Mesendoderm (in vitro differentiated cells): ENCODE measurements at regions not wholly inside any gene's neighbourhood (a gene's known extent, or its start where the extent isn't known, plus 50 kb on each side); places are given as distances from the start of the nearest gene placed in this dataset.
"Not testable (repeated sequence)": the region's sequence is repeated elsewhere in the genome, so short reads cannot be mapped to it uniquely, and the experiment has no call there.

Experiments
- DNase-seq: peaks from one replicate; pipeline ENCODE4 v3.0.0; 2013
- H2AK5ac ChIP-seq: 2 replicates; pipeline ENCODE4 v1.6.1; 2013; ENCODE audit warnings: low read length, inconsistent platforms
- H2BK120ac ChIP-seq: 2 replicates; pipeline ENCODE4 v1.6.1; 2013; ENCODE audit warnings: low read depth, mild to moderate bottlenecking, low read length, moderate library complexity, mixed read lengths
- H2BK15ac ChIP-seq: replicated peaks from 2 replicates; pipeline ENCODE4 v1.6.1; 2013; ENCODE audit warnings: low read depth, mild to moderate bottlenecking, moderate library complexity
- H2BK5ac ChIP-seq: 2 replicates; pipeline ENCODE4 v1.6.1; 2013; ENCODE audit warnings: low read length, inconsistent platforms
- H3K18ac ChIP-seq: 2 replicates; pipeline ENCODE4 v1.6.1; 2013; ENCODE audit warnings: mild to moderate bottlenecking, low read length, mixed read lengths
- H3K23ac ChIP-seq: one replicate; pipeline ENCODE4 v1.6.1; 2013; ENCODE audit warnings: low read length
- H3K27ac ChIP-seq: 2 replicates; pipeline ENCODE4 v1.5.1; 2013; ENCODE audit warnings: low read depth, mild to moderate bottlenecking, inconsistent platforms, low read length, moderate library complexity
- H3K27me3 ChIP-seq: 2 replicates; pipeline ENCODE4 v1.6.1; 2013; ENCODE audit warnings: low read length, control low read depth, mild to moderate bottlenecking, inconsistent platforms; ENCODE audit not compliant: insufficient read depth, poor library complexity
- H3K36me3 ChIP-seq: 2 replicates; pipeline ENCODE4 v1.6.1; 2013; ENCODE audit warnings: low read length, inconsistent platforms; ENCODE audit not compliant: control insufficient read depth, insufficient read depth
- H3K4ac ChIP-seq: one replicate; pipeline ENCODE4 v1.6.1; 2013; ENCODE audit warnings: low read depth, mild to moderate bottlenecking, low read length, moderate library complexity
- H3K4me1 ChIP-seq: 2 replicates; pipeline ENCODE4 v1.6.1; 2013; ENCODE audit warnings: low read depth, low read length, inconsistent platforms; ENCODE audit not compliant: control insufficient read depth
- H3K4me2 ChIP-seq: 2 replicates; pipeline ENCODE4 v1.6.1; 2013; ENCODE audit warnings: low read length
- H3K4me3 ChIP-seq: 2 replicates; pipeline ENCODE4 v1.5.1; 2013; ENCODE audit warnings: mild to moderate bottlenecking, low read length
- H3K56ac ChIP-seq: one replicate; pipeline ENCODE4 v1.6.1; 2013; ENCODE audit warnings: low read length
- H3K79me1 ChIP-seq: 2 replicates; pipeline ENCODE4 v1.6.1; 2013; ENCODE audit warnings: low read length, inconsistent platforms
- H3K79me2 ChIP-seq: 2 replicates; pipeline ENCODE4 v1.6.1; 2013; ENCODE audit warnings: mild to moderate bottlenecking, low read length; ENCODE audit not compliant: control insufficient read depth, insufficient read depth
- H3K9ac ChIP-seq: 2 replicates; pipeline ENCODE4 v1.6.1; 2013; ENCODE audit warnings: low read length, inconsistent platforms
- H4K5ac ChIP-seq: one replicate; pipeline ENCODE4 v1.6.1; 2013; ENCODE audit warnings: low read length
- H4K8ac ChIP-seq: one replicate; pipeline ENCODE4 v1.6.1; 2013; ENCODE audit warnings: low read depth, mild to moderate bottlenecking, control low read depth, low read length, moderate library complexity
- WGBS: extraction: QIAGEN DNeasy Blood & Tissue Kit; methylation state at CpG from one replicate; pipeline ENCODE4 v1.1.7; 2013; ENCODE audit warnings: low lambda C conversion rate, missing lambda C conversion rate; ENCODE audit not compliant: insufficient coverage; ENCODE audit errors: extremely low coverage; 5-methylcytosine and 5-hydroxymethylcytosine counted together

GRCh38 chrX:76509775-76510174, 82.3 kb downstream of the MAGEE1 start:
- Histone ChIP-seq H3K27me3 (no peaks in the 10 kb centered on the region), H4K5ac (no peak overlapping the region), H4K8ac (no peak overlapping the region), H2AK5ac (no peak overlapping the region), H3K23ac (no peak overlapping the region), H3K4me1 (no peaks in the 10 kb centered on the region), H2BK15ac (no peak overlapping the region), H3K36me3 (no peaks in the 10 kb centered on the region), H3K4me3 (no peak overlapping the region), H3K4ac (no peak overlapping the region), H3K79me2 (no peaks in the 10 kb centered on the region), H3K79me1 (no peaks in the 10 kb centered on the region), H3K18ac (no peak overlapping the region), H2BK5ac (no peak overlapping the region), H3K9ac (no peak overlapping the region), H3K4me2 (no peak overlapping the region), H3K27ac (no peak overlapping the region), H2BK120ac (no peak overlapping the region), H3K56ac (no peak overlapping the region)
- DNase-seq, result no peak

DNA sequence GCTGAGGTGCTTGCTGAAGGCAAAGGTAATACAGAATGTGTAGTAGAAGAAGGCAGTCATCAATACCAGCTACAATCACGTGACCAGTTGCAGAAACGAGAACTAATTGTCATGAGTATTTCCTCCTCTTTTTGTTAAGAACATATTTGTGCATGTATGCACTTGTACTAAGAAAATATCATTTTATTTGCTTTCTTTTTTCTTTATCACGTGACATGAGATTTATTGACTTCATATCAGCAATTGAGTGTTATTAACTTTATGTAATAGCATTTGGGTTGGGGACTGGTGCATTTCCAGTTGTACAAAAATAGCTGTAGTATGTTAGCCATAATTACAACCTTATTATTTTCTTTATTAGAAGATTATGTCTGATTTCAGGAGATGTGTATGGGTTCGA, 90.0 kb downstream of the MAGEE1 start:
- H2AK5ac ChIP-seq, result no peak overlapping the region
- H2BK120ac ChIP-seq, result no peak overlapping the region

GRCh38 chrX:76520273-76521054, 93.0 kb downstream of the MAGEE1 start:
- WGBS, result no CpG with 5 or more reads among the region's 23 CpGs
- no peaks in the 10 kb centered on the region for H3K36me3 ChIP-seq
- no peak overlapping the region for H2BK120ac ChIP-seq

More for the DNA sequence above, 90.0 kb downstream of the MAGEE1 start:
- no CpG with 5 or more reads among the region's 4 CpGs for WGBS
- Histone ChIP-seq H3K9ac (no peak overlapping the region), H3K4ac (no peak overlapping the region), H3K79me1 (no peaks in the 10 kb centered on the region), H4K5ac (no peak overlapping the region), H3K27ac (no peak overlapping the region), H4K8ac (no peak overlapping the region), H2BK15ac (no peak overlapping the region), H3K56ac (no peak overlapping the region), H3K4me3 (no peak overlapping the region), H3K18ac (no peak overlapping the region), H3K23ac (no peak overlapping the region), H3K4me2 (no peak overlapping the region), H3K36me3 (no peaks in the 10 kb centered on the region), H3K79me2 (no peaks in the 10 kb centered on the region), H3K4me1 (no peaks in the 10 kb centered on the region), H3K27me3 (no peaks in the 10 kb centered on the region), H2BK5ac (no peak overlapping the region)
- no peak for DNase-seq

GRCh38 chrX:76535675-76536074, 108.2 kb downstream of the MAGEE1 start:
- H2BK15ac ChIP-seq, H3K27me3 ChIP-seq: not testable (repeated sequence)
- WGBS, result no CpG with 5 or more reads among the region's 2 CpGs

More at GRCh38 chrX:76520273-76521054, 93.0 kb downstream of the MAGEE1 start:
- Histone ChIP-seq H3K4ac (no peak overlapping the region), H3K56ac (no peak overlapping the region), H3K23ac (no peak overlapping the region), H3K27ac (no peak overlapping the region), H2BK5ac (no peak overlapping the region), H3K4me2 (no peak overlapping the region), H3K79me2 (no peaks in the 10 kb centered on the region), H2BK15ac (no peak overlapping the region), H2AK5ac (no peak overlapping the region), H4K8ac (no peak overlapping the region), H3K79me1 (no peaks in the 10 kb centered on the region), H3K27me3 (no peaks in the 10 kb centered on the region), H3K4me1 (no peaks in the 10 kb centered on the region), H3K4me3 (no peak overlapping the region), H3K9ac (no peak overlapping the region), H3K18ac (no peak overlapping the region), H4K5ac (no peak overlapping the region)
- no peak for DNase-seq

GRCh38 chrX:76538860-76539259, 111.3 kb downstream of the MAGEE1 start:
- WGBS, result no CpG with 5 or more reads among the region's 2 CpGs
- no peak overlapping the region for H2BK5ac ChIP-seq
- DNase-seq, result peak; percentile 20
- H3K79me2 ChIP-seq, result no peaks in the 10 kb centered on the region
- no peaks in the 10 kb centered on the region for H3K4me1 ChIP-seq
- no peak overlapping the region for H3K4ac ChIP-seq
- H3K79me1 ChIP-seq, result no peaks in the 10 kb centered on the region
- H2BK15ac ChIP-seq, result no peak overlapping the region
- no peak overlapping the region for H3K56ac ChIP-seq
- H3K27me3 ChIP-seq, result no peaks in the 10 kb centered on the region
- no peak overlapping the region for H4K8ac ChIP-seq
- H2BK120ac ChIP-seq, result no peak overlapping the region
- no peak overlapping the region for H3K4me2 ChIP-seq
- H3K4me3 ChIP-seq, result no peak overlapping the region
- H2AK5ac ChIP-seq, result no peak overlapping the region
- no peak overlapping the region for H3K9ac ChIP-seq
- H3K23ac ChIP-seq, result no peak overlapping the region
- no peak overlapping the region for H3K27ac ChIP-seq
- H3K18ac ChIP-seq, result no peak overlapping the region
- no peak overlapping the region for H4K5ac ChIP-seq
- no peaks in the 10 kb centered on the region for H3K36me3 ChIP-seq

More at GRCh38 chrX:76535675-76536074, 108.2 kb downstream of the MAGEE1 start:
- not testable (repeated sequence) for H4K8ac ChIP-seq, H3K27ac ChIP-seq, H2AK5ac ChIP-seq, H3K4me2 ChIP-seq, H3K79me1 ChIP-seq, H3K4me3 ChIP-seq, DNase-seq, H2BK5ac ChIP-seq, H2BK120ac ChIP-seq, H3K56ac ChIP-seq, H3K18ac ChIP-seq, H3K79me2 ChIP-seq, H3K4ac ChIP-seq, H4K5ac ChIP-seq, H3K23ac ChIP-seq, H3K9ac ChIP-seq, H3K4me1 ChIP-seq, H3K36me3 ChIP-seq

GRCh38 chrX:76543381-76543780, 115.9 kb downstream of the MAGEE1 start:
- H3K79me1 ChIP-seq, H2BK15ac ChIP-seq, H3K79me2 ChIP-seq, H3K4me3 ChIP-seq, H3K56ac ChIP-seq, H2BK5ac ChIP-seq, H3K18ac ChIP-seq, H2BK120ac ChIP-seq, H3K23ac ChIP-seq, H3K27ac ChIP-seq, DNase-seq, H3K4ac ChIP-seq, H3K4me2 ChIP-seq, H4K5ac ChIP-seq, H3K9ac ChIP-seq, H3K27me3 ChIP-seq, H3K4me1 ChIP-seq, H2AK5ac ChIP-seq, H4K8ac ChIP-seq, H3K36me3 ChIP-seq: not testable (repeated sequence)
